ENCODE measurements at regions not wholly inside any gene's neighbourhood (a gene's known extent, or its start where the extent isn't known, plus 50 kb on each side); places are given as distances from the start of the nearest gene placed in this dataset.

DNA sequence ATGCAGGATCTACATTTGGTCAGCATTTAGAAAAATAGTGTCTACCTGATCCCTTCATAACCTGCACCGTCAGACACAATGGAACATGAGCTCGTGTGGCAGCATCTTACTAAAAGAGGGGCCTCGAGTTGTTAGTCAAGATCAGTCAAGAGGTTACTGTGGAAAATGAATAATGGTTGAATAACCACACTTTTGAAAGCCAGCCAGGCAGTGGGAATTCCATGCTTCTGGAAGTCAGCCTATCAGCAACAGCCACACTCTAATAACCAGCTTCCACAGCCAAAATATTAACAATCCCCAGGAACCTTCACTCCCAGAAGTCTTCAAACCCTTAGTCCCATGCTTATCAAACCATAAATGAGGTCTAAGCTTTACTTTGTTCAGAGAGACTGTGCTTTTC, 234.3 kb downstream of the HS3ST1 start:
- TF ChIP-seq CTCF (conservative IDR thresholded peaks at IDR 0.05) = no peak
- no peak for TF ChIP-seq ZFX (IDR thresholded peaks at IDR 0.05)
